Naive thymus-derived CD4-positive, alpha-beta T cell (primary cell): ENCODE measurements at regions not wholly inside any gene's neighbourhood (a gene's known extent, or its start where the extent isn't known, plus 50 kb on each side); places are given as distances from the start of the nearest gene placed in this dataset.

Source experiments
- ATAC-seq: fragments of 150-1000 bp; cut with Tn5 transposase; 2 replicates; pipeline ENCODE4 v1.10.0; 2021; ENCODE audit warnings: mild to moderate bottlenecking, moderate library complexity
- CTCF ChIA-PET: fragments of 350-600 bp; sonication (Branson Sonifier 250); formaldehyde crosslinking; loops from one replicate; lab custom pipeline; 2021; ENCODE audit warnings: antibody characterized with exemption; lab: Charles Lee
- POLR2A ChIA-PET: fragments of 350-600 bp; sonication (Branson Sonifier 250); formaldehyde crosslinking; loops from one replicate; lab custom pipeline; 2021; ENCODE audit warnings: antibody characterized with exemption, inconsistent platforms; lab: Charles Lee
- DNase-seq, 9 donors: peaks; one replicate each; pipeline versions ENCODE4 v3.0.0 to v3.0.0-alpha.2; 2020 to 2022; ENCODE audit warnings: mixed read lengths in 1 of 9
- H3K27ac ChIP-seq: one replicate; pipeline ENCODE4 v1.7.0; 2013; ENCODE audit warnings: mild to moderate bottlenecking, low read depth, low read length, moderate library complexity
- H3K27me3 ChIP-seq, 2 donors: one replicate each; pipeline ENCODE4 v1.7.0; 2013; ENCODE audit warnings: low read length in 2 of 2, mild to moderate bottlenecking in 2 of 2, moderate library complexity in 2 of 2; ENCODE audit not compliant: control insufficient read depth in 2 of 2, insufficient read depth in 2 of 2
- H3K36me3 ChIP-seq, 3 experiments: 1 replicate in 2 of 3; 2 replicates in 1 of 3; pipeline ENCODE4 v1.7.0; 2013; ENCODE audit warnings: low read length in 3 of 3, mild to moderate bottlenecking in 3 of 3, moderate library complexity in 1 of 3; ENCODE audit not compliant: insufficient read depth in 3 of 3, control insufficient read depth in 2 of 3
- H3K4me1 ChIP-seq, 2 donors: one replicate each; pipeline ENCODE4 v1.7.0; 2013; ENCODE audit warnings: low read length in 2 of 2, mild to moderate bottlenecking in 2 of 2, moderate library complexity in 1 of 2; ENCODE audit not compliant: control insufficient read depth in 2 of 2, insufficient read depth in 2 of 2
- H3K4me3 ChIP-seq: 2 replicates; pipeline ENCODE4 v1.7.0; 2013; ENCODE audit warnings: mild to moderate bottlenecking, low read length
- H3K9me3 ChIP-seq, 3 experiments: 1 replicate in 2 of 3; 2 replicates in 1 of 3; pipeline ENCODE4 v1.7.0; 2013; ENCODE audit warnings: low read length in 3 of 3; ENCODE audit not compliant: control insufficient read depth in 2 of 3
- H3K27ac Mint-ChIP-seq, 9 donors: one replicate each; pipeline ENCODE4 v1.8.0; 2020 to 2022; ENCODE audit warnings: mixed read lengths in 9 of 9, mild to moderate bottlenecking in 8 of 9, moderate library complexity in 5 of 9, inconsistent platforms in 2 of 9
- H3K27me3 Mint-ChIP-seq, 5 donors: one replicate each; pipeline ENCODE4 v1.8.0; 2021 to 2022; ENCODE audit warnings: mixed read lengths in 5 of 5, mild to moderate bottlenecking in 1 of 5
- H3K36me3 Mint-ChIP-seq, 5 donors: one replicate each; pipeline ENCODE4 v1.8.0; 2020 to 2022; ENCODE audit warnings: mixed read lengths in 5 of 5, mild to moderate bottlenecking in 3 of 5, inconsistent platforms in 1 of 5
- H3K4me1 Mint-ChIP-seq, 7 donors: one replicate each; pipeline ENCODE4 v1.8.0; 2020 to 2022; ENCODE audit warnings: mixed read lengths in 7 of 7, mild to moderate bottlenecking in 3 of 7, inconsistent platforms in 1 of 7
- H3K4me3 Mint-ChIP-seq, 10 donors: one replicate each; pipeline ENCODE4 v1.8.0; 2020 to 2022; ENCODE audit warnings: mild to moderate bottlenecking in 10 of 10, mixed read lengths in 10 of 10, moderate library complexity in 6 of 10, inconsistent platforms in 2 of 10
- H3K9me3 Mint-ChIP-seq, 11 donors: one replicate each; pipeline ENCODE4 v1.8.0; 2020 to 2022; ENCODE audit warnings: mixed read lengths in 11 of 11, mild to moderate bottlenecking in 4 of 11, inconsistent platforms in 1 of 11, moderate library complexity in 1 of 11
- intact Hi-C, 2 donors: fragments of 100-400 bp; cut with micrococcal nuclease; formaldehyde crosslinking; loops; one replicate each; pipeline ENCODE4 v1.15.1; 2023

GRCh38 chr22:22158207-22158816, 86.3 kb upstream of the VPREB1 start:
- Mint-ChIP-seq H3K4me1 (peaks cover 0 to 8% (median 6%) of the 10 kb centered on the region in 7 donors), H3K27me3 (peaks cover 0 to 11% (median 10%) of the 10 kb centered on the region in 5 donors), H3K27ac (no peak overlapping the region), H3K4me3 (no peak overlapping the region), H3K9me3 (no peaks in the 10 kb centered on the region), H3K36me3 (peaks cover 0 to 4% (median 0%) of the 10 kb centered on the region in 5 donors)
- Histone ChIP-seq H3K4me1 (no peaks in the 10 kb centered on the region), H3K4me3 (no peak overlapping the region), H3K27ac (no peak overlapping the region), H3K27me3 (no peaks in the 10 kb centered on the region), H3K9me3 (no peaks in the 10 kb centered on the region), H3K36me3 (no peaks in the 10 kb centered on the region)
- POLR2A ChIA-PET, result no interaction called here
- intact Hi-C loops, result no loop called here
- ATAC-seq (no peak), DNase-seq (no peak)
- CTCF ChIA-PET, result interaction anchor here (1.2 kb wide), 1 partner anchor 76 kb away, joined by 3 read pairs; no protein-coding TSS in a partner anchor

- Mint-ChIP-seq H3K4me3 (no peak overlapping the region), H3K27ac (no peak overlapping the region)
- ATAC-seq, result no peak
Measured at GRCh38 chr22:22157348-22157725, 87.2 kb upstream of the VPREB1 start.

GRCh38 chr22:22156716-22157347, 87.8 kb upstream of the VPREB1 start:
- Histone ChIP-seq H3K4me1 (no peaks in the 10 kb centered on the region), H3K4me3 (no peak overlapping the region), H3K36me3 (no peaks in the 10 kb centered on the region), H3K27ac (no peak overlapping the region), H3K27me3 (no peaks in the 10 kb centered on the region), H3K9me3 (no peaks in the 10 kb centered on the region)
- H3K27me3 Mint-ChIP-seq, result peaks cover 6 to 17% (median 13%) of the 10 kb centered on the region in 5 donors
- peaks cover 0 to 8% (median 6%) of the 10 kb centered on the region in 7 donors for H3K4me1 Mint-ChIP-seq
- H3K4me3 Mint-ChIP-seq, result peak overlapping the region in 3 of 10 donors; percentile 18 to 42 (median 21)
- CTCF ChIA-PET, result interaction anchor here (1.2 kb wide), 1 partner anchor 77 kb away, joined by 3 read pairs; no protein-coding TSS in a partner anchor
- DNase-seq, result peak; percentile 24 to 66 (median 57)
- H3K27ac Mint-ChIP-seq, result no peak overlapping the region
- POLR2A ChIA-PET, result no interaction called here
- intact Hi-C loops, result loop anchor here (1.0 kb wide), 3 partner anchors 38 to 141 kb away; no protein-coding TSS in a partner anchor
- ATAC-seq, result peak; percentile 93
- peaks cover 0 to 4% (median 0%) of the 10 kb centered on the region in 5 donors for H3K36me3 Mint-ChIP-seq
- H3K9me3 Mint-ChIP-seq, result no peaks in the 10 kb centered on the region

More at GRCh38 chr22:22157348-22157725, 87.2 kb upstream of the VPREB1 start:
- no peak for DNase-seq
- Histone ChIP-seq H3K36me3 (no peaks in the 10 kb centered on the region), H3K4me3 (no peak overlapping the region), H3K4me1 (no peaks in the 10 kb centered on the region), H3K27ac (no peak overlapping the region), H3K27me3 (no peaks in the 10 kb centered on the region), H3K9me3 (no peaks in the 10 kb centered on the region)
- Mint-ChIP-seq H3K36me3 (peaks cover 0 to 4% (median 0%) of the 10 kb centered on the region in 5 donors), H3K4me1 (peaks cover 0 to 8% (median 6%) of the 10 kb centered on the region in 7 donors), H3K9me3 (no peaks in the 10 kb centered on the region), H3K27me3 (peaks cover under 1 to 15% (median 8%) of the 10 kb centered on the region in 5 donors)
- ChIA-PET POLR2A (no interaction called here), CTCF (interaction anchor here (1.2 kb wide), 1 partner anchor 77 kb away, joined by 3 read pairs; no protein-coding TSS in a partner anchor)
- intact Hi-C loops, result no loop called here

GRCh38 chr22:22156348-22156715, 88.3 kb upstream of the VPREB1 start:
- H3K27ac ChIP-seq, result no peak overlapping the region
- no peak for ATAC-seq

GRCh38 chr22:22155607-22156006, 89.0 kb upstream of the VPREB1 start:
- CTCF ChIA-PET, result no interaction called here
- Mint-ChIP-seq H3K27ac (no peak overlapping the region), H3K4me3 (no peak overlapping the region), H3K4me1 (peaks cover 0 to 8% (median 6%) of the 10 kb centered on the region in 7 donors), H3K27me3 (peaks cover 11 to 26% (median 22%) of the 10 kb centered on the region in 5 donors), H3K36me3 (peaks cover 0 to 4% (median 0%) of the 10 kb centered on the region in 5 donors), H3K9me3 (no peaks in the 10 kb centered on the region)
- no peaks in the 10 kb centered on the region for H3K36me3 ChIP-seq
- H3K4me3 ChIP-seq, result no peak overlapping the region
- ATAC-seq, result no peak
- H3K27ac ChIP-seq, result no peak overlapping the region
- no peaks in the 10 kb centered on the region for H3K4me1 ChIP-seq
- intact Hi-C loops, result loop anchor here (1.0 kb wide), 3 partner anchors 40 to 143 kb away; no protein-coding TSS in a partner anchor
- H3K9me3 ChIP-seq, result no peaks in the 10 kb centered on the region
- no peak for DNase-seq
- no peaks in the 10 kb centered on the region for H3K27me3 ChIP-seq
- POLR2A ChIA-PET, result no interaction called here

More at GRCh38 chr22:22156348-22156715, 88.3 kb upstream of the VPREB1 start:
- Histone ChIP-seq H3K36me3 (no peaks in the 10 kb centered on the region), H3K4me1 (no peaks in the 10 kb centered on the region), H3K27me3 (no peaks in the 10 kb centered on the region), H3K4me3 (no peak overlapping the region), H3K9me3 (no peaks in the 10 kb centered on the region)
- Mint-ChIP-seq H3K27me3 (peaks cover 11 to 22% (median 18%) of the 10 kb centered on the region in 5 donors), H3K27ac (no peak overlapping the region), H3K4me3 (no peak overlapping the region), H3K4me1 (peaks cover 0 to 8% (median 6%) of the 10 kb centered on the region in 7 donors), H3K36me3 (peaks cover 0 to 4% (median 0%) of the 10 kb centered on the region in 5 donors), H3K9me3 (no peaks in the 10 kb centered on the region)
- ChIA-PET CTCF (no interaction called here), POLR2A (no interaction called here)
- intact Hi-C loops, result loop anchor here (1.0 kb wide), 3 partner anchors 39 to 142 kb away; no protein-coding TSS in a partner anchor
- no peak for DNase-seq

GRCh38 chr22:22155146-22155545, 89.4 kb upstream of the VPREB1 start:
- Histone ChIP-seq H3K4me3 (no peak overlapping the region), H3K36me3 (no peaks in the 10 kb centered on the region), H3K27ac (no peak overlapping the region), H3K27me3 (no peaks in the 10 kb centered on the region), H3K9me3 (no peaks in the 10 kb centered on the region), H3K4me1 (no peaks in the 10 kb centered on the region)
- POLR2A ChIA-PET, result no interaction called here
- peaks cover 0 to 4% (median 0%) of the 10 kb centered on the region in 5 donors for H3K36me3 Mint-ChIP-seq
- CTCF ChIA-PET, result no interaction called here
- no peak for DNase-seq
- H3K9me3 Mint-ChIP-seq, result no peaks in the 10 kb centered on the region
- peaks cover 15 to 31% (median 27%) of the 10 kb centered on the region in 5 donors for H3K27me3 Mint-ChIP-seq
- no peak overlapping the region for H3K4me3 Mint-ChIP-seq
- intact Hi-C loops, result no loop called here
- no peak overlapping the region for H3K27ac Mint-ChIP-seq
- peaks cover 0 to 8% (median 6%) of the 10 kb centered on the region in 7 donors for H3K4me1 Mint-ChIP-seq
- no peak for ATAC-seq
